Epithelial cell of esophagus (primary cell): ENCODE measurements at regions not wholly inside any gene's neighbourhood (a gene's known extent, or its start where the extent isn't known, plus 50 kb on each side); places are given as distances from the start of the nearest gene placed in this dataset.

Experiments used
- DNase-seq: peaks from one replicate; pipeline ENCODE4 v3.0.0; 2010; ENCODE audit warnings: low read depth
- H3K4me3 ChIP-seq: 2 replicates; pipeline ENCODE4 v1.5.1; 2011; ENCODE audit warnings: mild to moderate bottlenecking, low read length, control low read depth
- CTCF ChIP-seq: IDR thresholded peaks from 2 replicates; pipeline ENCODE4 v1.5.1; 2011; ENCODE audit warnings: low read depth, mild to moderate bottlenecking, low read length, control low read depth, inconsistent platforms; ENCODE audit not compliant: insufficient read depth; ENCODE audit errors: missing control alignments

GRCh38 chr3:107061466-107061865 lies 315.8 kb upstream of the CCDC54 start:
- TF ChIP-seq CTCF = no peak
- no peak overlapping the region for H3K4me3 ChIP-seq
- no peak for DNase-seq

GRCh38 chr3:107062310-107062709 lies 314.9 kb upstream of the CCDC54 start:
- no peak for DNase-seq
- no peak for TF ChIP-seq CTCF
- no peak overlapping the region for H3K4me3 ChIP-seq

GRCh38 chr3:107062787-107063186 lies 314.5 kb upstream of the CCDC54 start:
- H3K4me3 ChIP-seq = no peak overlapping the region
- DNase-seq = no peak
- no peak for TF ChIP-seq CTCF

GRCh38 chr3:107063351-107063750 lies 313.9 kb upstream of the CCDC54 start:
- DNase-seq = no peak
- no peak overlapping the region for H3K4me3 ChIP-seq
- no peak for TF ChIP-seq CTCF

GRCh38 chr3:107064405-107065060 lies 312.7 kb upstream of the CCDC54 start:
- peak; percentile 89 for TF ChIP-seq CTCF
- DNase-seq = peak; percentile 79
- H3K4me3 ChIP-seq = no peak overlapping the region

- no peak overlapping the region for H3K4me3 ChIP-seq
- DNase-seq = no peak
- TF ChIP-seq CTCF = no peak
Measured at GRCh38 chr3:107065094-107065861, 312.0 kb upstream of the CCDC54 start.
